ENCODE measurements at regions not wholly inside any gene's neighbourhood (a gene's known extent, or its start where the extent isn't known, plus 50 kb on each side); places are given as distances from the start of the nearest gene placed in this dataset.

DNA sequence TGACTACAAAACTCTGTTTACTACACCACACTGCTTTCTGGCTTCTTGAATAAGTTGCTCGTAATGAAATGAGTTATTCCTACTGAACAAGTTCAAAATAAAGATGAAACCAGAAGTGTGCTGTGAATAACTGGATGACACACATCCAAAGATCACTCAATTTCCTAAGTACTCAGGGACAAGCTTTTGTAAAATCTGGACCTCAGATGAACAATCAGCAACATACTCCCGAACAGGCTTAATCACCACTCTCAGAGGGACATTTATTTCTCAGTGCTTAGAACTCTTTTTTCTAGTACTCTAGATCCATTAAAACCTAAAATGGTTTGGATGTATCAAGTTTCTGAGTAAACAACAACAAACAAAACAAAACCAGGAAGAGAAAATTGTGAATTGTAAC is 61.5 kb upstream of the EXOC1L start:
- TF ChIP-seq, protein P1, sequence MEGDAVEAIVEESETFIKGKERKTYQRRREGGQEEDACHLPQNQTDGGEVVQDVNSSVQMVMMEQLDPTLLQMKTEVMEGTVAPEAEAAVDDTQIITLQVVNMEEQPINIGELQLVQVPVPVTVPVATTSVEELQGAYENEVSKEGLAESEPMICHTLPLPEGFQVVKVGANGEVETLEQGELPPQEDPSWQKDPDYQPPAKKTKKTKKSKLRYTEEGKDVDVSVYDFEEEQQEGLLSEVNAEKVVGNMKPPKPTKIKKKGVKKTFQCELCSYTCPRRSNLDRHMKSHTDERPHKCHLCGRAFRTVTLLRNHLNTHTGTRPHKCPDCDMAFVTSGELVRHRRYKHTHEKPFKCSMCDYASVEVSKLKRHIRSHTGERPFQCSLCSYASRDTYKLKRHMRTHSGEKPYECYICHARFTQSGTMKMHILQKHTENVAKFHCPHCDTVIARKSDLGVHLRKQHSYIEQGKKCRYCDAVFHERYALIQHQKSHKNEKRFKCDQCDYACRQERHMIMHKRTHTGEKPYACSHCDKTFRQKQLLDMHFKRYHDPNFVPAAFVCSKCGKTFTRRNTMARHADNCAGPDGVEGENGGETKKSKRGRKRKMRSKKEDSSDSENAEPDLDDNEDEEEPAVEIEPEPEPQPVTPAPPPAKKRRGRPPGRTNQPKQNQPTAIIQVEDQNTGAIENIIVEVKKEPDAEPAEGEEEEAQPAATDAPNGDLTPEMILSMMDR (conservative IDR thresholded peaks at IDR 0.05 in 1 of 2, IDR thresholded peaks at IDR 0.05 in 1 of 2; ENCODE audit: extremely low read depth in 1 of 2, insufficient read depth in 1 of 2, low read depth in 1 of 2, low read length in 2 of 2), result no peak
- TF ChIP-seq EZH2 (IDR thresholded peaks at IDR 0.05; ENCODE audit: borderline replicate concordance, low read length), result no peak
